Endothelial cell of umbilical vein (primary cell): ENCODE measurements at regions not wholly inside any gene's neighbourhood (a gene's known extent, or its start where the extent isn't known, plus 50 kb on each side); places are given as distances from the start of the nearest gene placed in this dataset.

Experiments
- EZH2 ChIP-seq: IDR thresholded peaks from 2 replicates; pipeline ENCODE4 v1.6.1; 2012; ENCODE audit warnings: borderline replicate concordance, low read depth, mild to moderate bottlenecking, moderate library complexity, low read length, inconsistent platforms; ENCODE audit not compliant: severe bottlenecking
- MYC ChIP-seq: IDR thresholded peaks from one replicate; pipeline ENCODE4 v1.6.1; 2011; ENCODE audit warnings: mild to moderate bottlenecking, low read depth, low read length
- POLR2A ChIP-seq: IDR thresholded peaks from 2 replicates; pipeline ENCODE4 v1.6.1; 2012; ENCODE audit warnings: low read depth, mild to moderate bottlenecking, control low read depth, low read length
- POLR2AphosphoS5 ChIP-seq: IDR thresholded peaks from 2 replicates; pipeline ENCODE4 v1.6.1; 2012; ENCODE audit warnings: low read depth, mild to moderate bottlenecking, control low read depth, low read length, moderate library complexity; ENCODE audit not compliant: insufficient read depth
- TF ChIP-seq, protein P1 (sequence below), 2 donors: IDR thresholded peaks; 1 replicate in 1 of 2; 2 replicates in 1 of 2; pipeline ENCODE4 v1.5.1; 2011; ENCODE audit warnings: low read length in 2 of 2, mild to moderate bottlenecking in 2 of 2, moderate library complexity in 2 of 2, control low read depth in 1 of 2, inconsistent platforms in 1 of 2, low read depth in 1 of 2; ENCODE audit not compliant: insufficient read depth in 1 of 2; ENCODE audit errors: extremely low read depth in 1 of 2
- TF ChIP-seq, protein P2 (sequence below): IDR thresholded peaks from 2 replicates; pipeline ENCODE4 v1.6.1; 2011; ENCODE audit not compliant: insufficient read depth, insufficient read length

DNA sequence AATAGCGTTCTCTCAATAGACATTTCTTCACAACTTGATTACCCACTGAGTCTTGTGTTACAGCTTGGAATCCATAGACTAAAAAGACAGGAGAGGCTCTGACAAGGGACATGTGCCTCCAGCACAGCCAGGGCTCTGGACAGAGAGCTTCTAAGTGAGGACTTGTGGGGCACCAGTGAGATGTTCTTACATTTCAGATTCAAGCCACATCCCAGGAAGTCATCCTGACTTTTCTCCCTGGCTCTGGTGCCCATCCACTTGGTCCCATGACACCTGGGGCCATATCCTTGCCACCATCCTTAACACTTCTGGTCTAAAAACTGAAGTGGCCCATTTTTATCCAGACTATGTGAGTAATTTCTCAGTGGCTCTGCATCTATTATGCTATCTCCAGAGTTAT, 440.1 kb downstream of the TCERG1L start:
- TF ChIP-seq EZH2: no peak
- TF ChIP-seq, protein P1, sequence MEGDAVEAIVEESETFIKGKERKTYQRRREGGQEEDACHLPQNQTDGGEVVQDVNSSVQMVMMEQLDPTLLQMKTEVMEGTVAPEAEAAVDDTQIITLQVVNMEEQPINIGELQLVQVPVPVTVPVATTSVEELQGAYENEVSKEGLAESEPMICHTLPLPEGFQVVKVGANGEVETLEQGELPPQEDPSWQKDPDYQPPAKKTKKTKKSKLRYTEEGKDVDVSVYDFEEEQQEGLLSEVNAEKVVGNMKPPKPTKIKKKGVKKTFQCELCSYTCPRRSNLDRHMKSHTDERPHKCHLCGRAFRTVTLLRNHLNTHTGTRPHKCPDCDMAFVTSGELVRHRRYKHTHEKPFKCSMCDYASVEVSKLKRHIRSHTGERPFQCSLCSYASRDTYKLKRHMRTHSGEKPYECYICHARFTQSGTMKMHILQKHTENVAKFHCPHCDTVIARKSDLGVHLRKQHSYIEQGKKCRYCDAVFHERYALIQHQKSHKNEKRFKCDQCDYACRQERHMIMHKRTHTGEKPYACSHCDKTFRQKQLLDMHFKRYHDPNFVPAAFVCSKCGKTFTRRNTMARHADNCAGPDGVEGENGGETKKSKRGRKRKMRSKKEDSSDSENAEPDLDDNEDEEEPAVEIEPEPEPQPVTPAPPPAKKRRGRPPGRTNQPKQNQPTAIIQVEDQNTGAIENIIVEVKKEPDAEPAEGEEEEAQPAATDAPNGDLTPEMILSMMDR (IDR thresholded peaks at IDR 0.05; ENCODE audit: extremely low read depth in 1 of 2, insufficient read depth in 1 of 2, low read depth in 1 of 2, low read length in 2 of 2): no peak
- TF ChIP-seq POLR2A: no peak
- TF ChIP-seq, protein P2, sequence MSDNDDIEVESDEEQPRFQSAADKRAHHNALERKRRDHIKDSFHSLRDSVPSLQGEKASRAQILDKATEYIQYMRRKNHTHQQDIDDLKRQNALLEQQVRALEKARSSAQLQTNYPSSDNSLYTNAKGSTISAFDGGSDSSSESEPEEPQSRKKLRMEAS: no peak
- TF ChIP-seq POLR2AphosphoS5: no peak
- no peak for TF ChIP-seq MYC
